GM23248 (cell line): ENCODE measurements at regions not wholly inside any gene's neighbourhood (a gene's known extent, or its start where the extent isn't known, plus 50 kb on each side); places are given as distances from the start of the nearest gene placed in this dataset.

Experiments used
- DNase-seq: peaks from one replicate; pipeline ENCODE4 v3.0.0-alpha.2; 2015
- H2AFZ ChIP-seq: fragments of 200-600 bp; sonication (generic); 2 replicates; pipeline ENCODE4 v1.6.1; 2016; ENCODE audit warnings: antibody characterized with exemption
- H3F3A ChIP-seq: fragments of 200-600 bp; sonication (generic); 2 replicates; pipeline ENCODE4 v1.6.1; 2016; ENCODE audit warnings: mild to moderate bottlenecking, antibody characterized with exemption, mixed run types; ENCODE audit not compliant: insufficient read depth
- H3K27ac ChIP-seq: fragments of 200-600 bp; sonication (generic); 2 replicates; pipeline ENCODE4 v1.5.1; 2016; ENCODE audit warnings: mild to moderate bottlenecking
- H3K27me3 ChIP-seq: fragments of 200-600 bp; sonication (generic); replicated peaks from 2 replicates; pipeline ENCODE4 v1.6.1; 2016; ENCODE audit warnings: mild to moderate bottlenecking; ENCODE audit not compliant: insufficient read depth
- H3K36me3 ChIP-seq: fragments of 200-600 bp; sonication (generic); 2 replicates; pipeline ENCODE4 v1.6.1; 2016; ENCODE audit warnings: low read depth, mild to moderate bottlenecking
- H3K4me1 ChIP-seq: fragments of 200-600 bp; sonication (generic); 2 replicates; pipeline ENCODE4 v1.6.1; 2016; ENCODE audit warnings: mild to moderate bottlenecking; ENCODE audit not compliant: insufficient read depth
- H3K4me2 ChIP-seq: fragments of 200-600 bp; sonication (generic); one replicate; pipeline ENCODE4 v1.6.1; 2016; ENCODE audit warnings: mild to moderate bottlenecking; ENCODE audit not compliant: unreplicated experiment
- H3K4me3 ChIP-seq: fragments of 200-600 bp; sonication (generic); 2 replicates; pipeline ENCODE4 v1.5.1; 2016; ENCODE audit warnings: mild to moderate bottlenecking
- H3K79me2 ChIP-seq: fragments of 200-600 bp; sonication (generic); 2 replicates; pipeline ENCODE4 v1.6.1; 2016; ENCODE audit warnings: mild to moderate bottlenecking; ENCODE audit not compliant: insufficient read depth
- H3K9ac ChIP-seq: fragments of 200-600 bp; sonication (generic); 2 replicates; pipeline ENCODE4 v1.6.1; 2016; ENCODE audit warnings: mild to moderate bottlenecking
- H3K9me2 ChIP-seq: fragments of 200-600 bp; sonication (generic); 2 replicates; pipeline ENCODE4 v1.6.1; 2016; ENCODE audit warnings: mixed run types, mild to moderate bottlenecking, moderate library complexity; ENCODE audit not compliant: insufficient read depth
- H3K9me3 ChIP-seq: fragments of 200-600 bp; sonication (generic); one replicate; pipeline ENCODE4 v1.6.1; 2017; ENCODE audit warnings: low read depth
- H4K20me1 ChIP-seq: fragments of 200-600 bp; sonication (generic); 2 replicates; pipeline ENCODE4 v1.6.0; 2016; ENCODE audit not compliant: insufficient read depth
- EZH2 ChIP-seq: fragments of 200-600 bp; sonication (generic); IDR thresholded peaks from 2 replicates; pipeline ENCODE4 v1.6.1; 2018; ENCODE audit warnings: antibody characterized with exemption, mild to moderate bottlenecking; ENCODE audit not compliant: insufficient read depth, poor library complexity, severe bottlenecking
- EZH2phosphoT487 ChIP-seq: fragments of 200-600 bp; sonication (generic); IDR thresholded peaks from 2 replicates; pipeline ENCODE4 v1.6.1; 2018; ENCODE audit warnings: antibody characterized with exemption, moderate library complexity, mild to moderate bottlenecking, low read depth; ENCODE audit not compliant: insufficient read depth
- WGBS, 2 experiments: methylation state at CpG; one replicate each; pipeline ENCODE4 v1.1.6; 2015 to 2017; ENCODE audit warnings: low lambda C conversion rate in 2 of 2, low coverage in 1 of 2; ENCODE audit errors: missing lambda C conversion rate in 2 of 2; 5-methylcytosine and 5-hydroxymethylcytosine counted together
- in situ Hi-C: fragments of 300-500 bp; cut with MboI; formaldehyde crosslinking; loops from 2 replicates; pipeline ENCODE4 v1.15.0; 2020

- H3K27ac ChIP-seq = no peak overlapping the region
- no peaks in the 10 kb centered on the region for H3K36me3 ChIP-seq
- in situ Hi-C loops = loop anchor here (10.0 kb wide), 1 partner anchor 338 kb away; no protein-coding TSS in a partner anchor
Measured at GRCh38 chr11:128297091-128297651, 290.2 kb downstream of the ETS1 start.

GRCh38 chr11:128294671-128295050, 292.7 kb downstream of the ETS1 start:
- no peaks in the 10 kb centered on the region for H3K27me3 ChIP-seq
- no peaks in the 10 kb centered on the region for H3K9me2 ChIP-seq
- no peak overlapping the region for H3K4me2 ChIP-seq
- H3K4me3 ChIP-seq = no peak overlapping the region
- no peak overlapping the region for H3K27ac ChIP-seq
- TF ChIP-seq EZH2 (no peak), EZH2phosphoT487 (no peak)
- no peaks in the 10 kb centered on the region for H3K9me3 ChIP-seq
- WGBS, 2 experiments = 96 to 100% methylated on average over 1 of the region's 1 CpG
- no peak overlapping the region for H2AFZ ChIP-seq
- H3K9ac ChIP-seq = no peak overlapping the region
- H3K4me1 ChIP-seq = peaks cover 17% of the 10 kb centered on the region
- no peaks in the 10 kb centered on the region for H3K36me3 ChIP-seq
- DNase-seq = peak; percentile 44
- H4K20me1 ChIP-seq = no peaks in the 10 kb centered on the region
- peaks cover 7% of the 10 kb centered on the region; the same call in 1 of the 2 replicates for H3F3A ChIP-seq
- no peaks in the 10 kb centered on the region for H3K79me2 ChIP-seq
- in situ Hi-C loops = loop anchor here (10.0 kb wide), 1 partner anchor 340 kb away; no protein-coding TSS in a partner anchor

More at GRCh38 chr11:128297091-128297651, 290.2 kb downstream of the ETS1 start:
- H3K4me2 ChIP-seq = no peak overlapping the region
- no peaks in the 10 kb centered on the region for H3K79me2 ChIP-seq
- H3K27me3 ChIP-seq = no peaks in the 10 kb centered on the region
- no peak overlapping the region for H3K4me3 ChIP-seq
- WGBS, 2 experiments = 91 to 95% methylated on average over 4 of the region's 4 CpGs
- no peak for DNase-seq
- H3K9me2 ChIP-seq = no peaks in the 10 kb centered on the region
- H3K4me1 ChIP-seq = peaks cover 17% of the 10 kb centered on the region
- no peaks in the 10 kb centered on the region for H3K9me3 ChIP-seq
- TF ChIP-seq EZH2 (no peak), EZH2phosphoT487 (no peak)
- peaks cover 10% of the 10 kb centered on the region; the same call in 1 of the 2 replicates for H3F3A ChIP-seq
- H2AFZ ChIP-seq = no peak overlapping the region
- no peaks in the 10 kb centered on the region for H4K20me1 ChIP-seq
- no peak overlapping the region for H3K9ac ChIP-seq

GRCh38 chr11:128294001-128294670, 293.2 kb downstream of the ETS1 start:
- peaks cover 15% of the 10 kb centered on the region for H3K4me1 ChIP-seq
- H4K20me1 ChIP-seq = no peaks in the 10 kb centered on the region
- H3K9me2 ChIP-seq = no peaks in the 10 kb centered on the region
- H2AFZ ChIP-seq = no peak overlapping the region
- 0 out of 2 replicates have a peak, but pooled peaks cover 5% of the 10 kb centered on the region for H3F3A ChIP-seq
- H3K36me3 ChIP-seq = no peaks in the 10 kb centered on the region
- TF ChIP-seq EZH2phosphoT487 (no peak), EZH2 (no peak)
- no peak overlapping the region for H3K9ac ChIP-seq
- H3K4me2 ChIP-seq = no peak overlapping the region
- 89 to 91% methylated on average over 11 of the region's 11 CpGs for WGBS, 2 experiments
- H3K4me3 ChIP-seq = no peak overlapping the region
- no peaks in the 10 kb centered on the region for H3K9me3 ChIP-seq
- H3K79me2 ChIP-seq = no peaks in the 10 kb centered on the region
- in situ Hi-C loops = loop anchor here (10.0 kb wide), 1 partner anchor 341 kb away; no protein-coding TSS in a partner anchor
- DNase-seq = no peak
- no peak overlapping the region for H3K27ac ChIP-seq
- no peaks in the 10 kb centered on the region for H3K27me3 ChIP-seq

- H3K4me2 ChIP-seq = no peak overlapping the region
- peaks cover 9% of the 10 kb centered on the region for H3K4me1 ChIP-seq
- no peak for DNase-seq
- H3K4me3 ChIP-seq = no peak overlapping the region
- H3K9me3 ChIP-seq = no peaks in the 10 kb centered on the region
- TF ChIP-seq EZH2phosphoT487 = no peak
- TF ChIP-seq EZH2 = no peak
- in situ Hi-C loops = loop anchor here (10.0 kb wide), 1 partner anchor 343 kb away; no protein-coding TSS in a partner anchor
- H3K9ac ChIP-seq = no peak overlapping the region
- H3K36me3 ChIP-seq = no peaks in the 10 kb centered on the region
- H4K20me1 ChIP-seq = no peaks in the 10 kb centered on the region
- no peaks in the 10 kb centered on the region for H3F3A ChIP-seq
- H3K27me3 ChIP-seq = no peaks in the 10 kb centered on the region
- H3K79me2 ChIP-seq = no peaks in the 10 kb centered on the region
- H3K27ac ChIP-seq = no peak overlapping the region
- no peaks in the 10 kb centered on the region for H3K9me2 ChIP-seq
- WGBS, 2 experiments = 91 to 97% methylated on average over 7 of the region's 7 CpGs
- H2AFZ ChIP-seq = no peak overlapping the region
Measured at GRCh38 chr11:128291835-128292234, 295.5 kb downstream of the ETS1 start.
